NCI-H1105 treated with DMSO at 0.1 percent for 48 hours (cell line): ENCODE measurements at regions not wholly inside any gene's neighbourhood (a gene's known extent, or its start where the extent isn't known, plus 50 kb on each side); places are given as distances from the start of the nearest gene placed in this dataset.

Experiments
- DNase-seq: peaks from one replicate; lab custom pipeline; 2025; lab: John Stamatoyannopoulos, UW

DNA sequence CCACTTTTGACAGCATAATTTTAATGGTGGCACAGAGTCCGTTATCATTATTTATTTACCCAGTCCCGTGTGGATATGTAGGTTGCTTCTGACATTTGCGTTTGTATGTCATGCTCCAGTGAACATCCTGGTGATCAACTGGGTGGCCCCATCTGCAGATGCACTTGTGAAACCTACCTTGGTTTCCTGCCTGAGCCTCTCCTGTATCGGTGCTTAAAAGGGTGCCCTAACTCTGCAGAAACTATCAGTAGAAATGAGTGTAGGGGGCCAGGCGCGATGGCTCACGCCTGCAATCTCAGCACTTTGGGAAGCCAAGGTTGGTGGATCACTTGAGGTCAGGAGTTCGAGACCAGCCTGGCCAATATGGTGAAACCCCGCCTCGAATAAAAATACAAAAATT lies 92.1 kb upstream of the IER5L start:
- no peak for DNase-seq

DNA sequence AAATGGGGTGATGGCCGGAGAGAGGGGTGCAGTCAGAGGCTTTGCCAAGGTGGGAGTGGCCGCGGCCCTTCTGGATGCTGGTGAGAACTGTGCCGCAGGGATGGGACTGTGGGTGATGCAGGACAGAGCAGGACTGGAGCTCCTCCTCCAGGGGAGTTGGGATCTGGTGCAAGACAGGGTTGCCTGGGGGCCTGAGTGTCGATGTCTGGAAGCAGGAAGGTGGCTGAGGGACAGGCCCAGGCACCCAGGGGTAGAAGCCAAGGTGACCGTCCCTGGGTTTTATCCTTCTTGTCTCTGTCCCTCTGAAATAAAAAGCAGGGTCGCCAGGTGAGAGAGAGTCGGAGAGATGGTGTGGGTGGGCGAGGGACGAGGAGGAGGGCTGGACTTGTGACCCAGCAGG lies 89.1 kb upstream of the IER5L start:
- no peak for DNase-seq

DNA sequence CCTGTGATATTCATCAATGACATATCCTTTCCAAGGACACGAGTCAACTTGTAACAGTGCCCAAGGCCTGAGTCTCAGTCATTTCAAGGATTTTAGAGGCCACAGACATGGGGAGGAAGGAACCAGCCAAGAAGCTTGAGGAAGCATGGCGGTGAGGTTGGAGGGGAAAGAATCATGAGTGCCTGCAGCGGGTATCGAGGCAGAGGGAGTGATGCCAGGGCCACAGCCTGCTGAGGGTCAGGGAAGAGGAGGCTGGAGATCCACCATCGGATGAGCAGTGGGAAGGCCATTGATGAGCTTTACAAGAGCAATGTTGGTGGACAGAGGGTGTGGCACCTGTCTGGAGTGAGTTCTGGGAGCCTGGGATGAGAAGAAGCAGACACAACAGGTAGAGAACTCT lies 88.5 kb upstream of the IER5L start:
- DNase-seq: no peak

DNA sequence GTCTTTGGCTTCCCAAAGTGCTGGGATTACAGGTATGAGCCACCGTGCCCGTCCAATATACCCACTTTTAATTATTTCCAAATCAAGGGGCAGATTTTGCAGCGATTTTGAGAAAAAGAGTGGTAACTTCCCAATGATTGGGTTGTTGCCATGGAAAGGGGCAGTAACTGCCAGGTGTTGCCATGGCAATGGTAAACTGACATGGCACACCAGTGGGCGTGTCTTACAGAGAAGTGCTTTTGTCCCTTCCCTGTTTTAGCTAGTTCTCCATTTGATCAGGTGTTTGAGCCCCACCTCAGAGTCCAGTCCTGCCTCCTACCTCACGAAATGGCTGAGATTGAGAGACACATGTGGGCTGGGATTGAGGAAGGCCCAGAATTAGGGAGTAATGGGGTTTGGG lies 86.3 kb upstream of the IER5L start:
- DNase-seq: no peak

DNA sequence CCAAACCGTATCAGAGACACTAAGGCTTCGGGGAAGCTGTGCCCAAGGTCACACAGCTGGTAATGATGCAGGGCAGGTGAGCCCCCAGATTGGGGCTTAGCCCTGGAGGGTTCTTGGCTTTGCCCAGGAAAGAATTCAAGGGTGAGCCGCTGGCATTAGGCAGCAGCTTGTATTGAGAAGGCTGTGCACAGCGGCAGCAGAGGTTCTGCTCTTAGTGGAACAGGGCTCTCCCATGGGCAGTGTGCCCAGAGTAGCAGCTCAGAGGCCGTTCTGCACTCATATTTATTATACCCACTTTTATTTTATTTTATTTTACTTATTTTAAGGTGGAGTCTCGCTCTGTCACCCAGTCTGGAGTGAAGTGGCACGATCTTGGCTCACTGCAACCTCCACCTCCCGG lies 85.8 kb upstream of the IER5L start:
- no peak for DNase-seq

DNA sequence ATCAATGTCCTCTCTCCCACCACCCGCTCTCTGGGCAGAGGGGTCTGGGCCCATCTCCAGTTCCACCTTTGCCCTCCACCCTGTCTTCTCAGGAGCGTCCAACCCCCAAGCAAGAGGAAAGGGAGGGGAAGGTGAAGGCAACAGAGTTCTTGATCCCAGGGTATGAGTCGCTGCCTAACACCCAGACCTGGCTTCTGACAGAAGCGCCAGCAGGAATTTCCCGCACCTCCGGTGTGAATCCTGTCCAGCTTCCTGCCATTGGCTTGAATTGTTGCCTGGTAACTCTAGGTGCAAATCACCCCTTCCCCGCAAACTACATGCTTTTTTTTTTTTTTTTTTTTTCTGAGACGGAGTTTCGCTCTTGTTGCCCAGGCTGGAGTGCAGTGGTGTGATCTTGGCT lies 84.2 kb upstream of the IER5L start:
- DNase-seq: no peak

DNA sequence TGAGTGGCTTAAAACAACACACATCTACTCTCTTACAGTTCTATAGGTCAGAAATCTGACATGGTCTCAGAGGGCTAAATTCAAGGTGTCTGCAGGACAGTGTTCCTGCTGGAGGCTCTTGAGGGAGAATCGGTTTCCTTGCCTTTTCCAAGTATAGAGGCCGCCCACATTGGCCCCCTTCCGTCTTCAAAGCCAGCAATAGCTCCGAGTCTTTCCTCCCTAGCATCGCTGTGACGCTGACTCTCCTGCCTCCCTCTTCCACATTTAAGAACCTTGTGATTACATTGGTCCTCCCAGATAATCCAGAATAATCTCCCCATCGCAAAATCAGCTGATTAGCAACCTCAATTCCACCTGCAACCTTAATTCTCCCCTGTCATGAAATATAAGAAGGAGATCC lies 81.3 kb upstream of the IER5L start:
- no peak for DNase-seq

DNA sequence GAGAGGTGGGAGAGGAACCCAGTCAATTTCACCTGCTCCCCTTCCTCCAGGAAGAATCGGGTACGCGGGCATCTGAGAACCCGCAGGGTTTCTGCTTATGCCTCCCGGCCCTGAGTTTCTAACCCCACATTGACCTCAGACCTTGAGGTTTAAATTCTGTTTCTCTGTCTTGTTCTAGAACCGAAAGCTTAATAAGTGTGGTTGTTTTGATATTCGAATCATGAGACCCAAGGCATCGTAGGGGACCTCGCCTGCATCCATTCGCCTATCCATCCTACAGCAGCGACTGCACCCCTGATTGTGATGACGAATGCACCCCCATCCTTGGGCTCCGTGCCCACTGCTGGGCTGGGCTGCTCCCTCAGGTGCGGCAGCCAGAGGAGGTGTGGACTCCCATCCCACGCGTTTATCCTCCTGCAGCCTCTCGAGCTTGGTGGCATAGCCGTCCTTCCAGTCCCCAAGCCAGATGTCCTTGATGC lies 80.8 kb upstream of the IER5L start:
- no peak for DNase-seq

DNA sequence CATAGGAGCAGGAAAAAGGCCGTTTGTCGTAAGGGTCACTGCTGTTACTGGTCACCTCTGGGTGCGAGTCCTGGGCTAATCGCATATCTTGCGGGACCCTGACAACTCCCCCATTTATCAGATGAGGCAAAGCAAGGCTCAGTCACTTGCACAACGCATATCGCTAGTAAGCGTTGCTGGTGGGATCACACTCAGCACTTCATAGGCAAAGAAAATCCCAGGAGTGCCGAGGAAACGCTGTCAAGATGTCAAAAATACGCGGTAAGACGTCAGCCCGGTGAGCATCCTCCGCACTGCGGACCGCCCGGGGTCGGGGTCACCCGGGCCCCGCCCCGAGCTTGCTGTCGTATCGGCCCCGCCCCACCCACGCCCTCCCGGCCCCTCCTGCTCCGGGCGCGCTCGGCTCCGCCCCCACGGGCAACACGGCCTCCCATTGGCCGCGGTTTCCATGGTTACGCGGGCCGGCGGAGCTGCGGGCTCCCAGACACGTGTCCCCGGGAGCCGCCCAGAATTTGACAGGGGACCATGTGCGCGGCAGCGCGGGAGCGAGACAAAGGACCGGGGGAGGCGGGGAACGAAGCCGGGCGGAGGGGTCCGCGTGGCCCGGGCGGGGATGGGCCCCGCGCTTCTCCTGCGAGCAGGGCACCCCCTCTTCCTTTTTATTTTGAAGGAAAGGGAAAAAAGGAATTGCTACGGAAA lies 80.2 kb upstream of the IER5L start:
- no peak for DNase-seq

DNA sequence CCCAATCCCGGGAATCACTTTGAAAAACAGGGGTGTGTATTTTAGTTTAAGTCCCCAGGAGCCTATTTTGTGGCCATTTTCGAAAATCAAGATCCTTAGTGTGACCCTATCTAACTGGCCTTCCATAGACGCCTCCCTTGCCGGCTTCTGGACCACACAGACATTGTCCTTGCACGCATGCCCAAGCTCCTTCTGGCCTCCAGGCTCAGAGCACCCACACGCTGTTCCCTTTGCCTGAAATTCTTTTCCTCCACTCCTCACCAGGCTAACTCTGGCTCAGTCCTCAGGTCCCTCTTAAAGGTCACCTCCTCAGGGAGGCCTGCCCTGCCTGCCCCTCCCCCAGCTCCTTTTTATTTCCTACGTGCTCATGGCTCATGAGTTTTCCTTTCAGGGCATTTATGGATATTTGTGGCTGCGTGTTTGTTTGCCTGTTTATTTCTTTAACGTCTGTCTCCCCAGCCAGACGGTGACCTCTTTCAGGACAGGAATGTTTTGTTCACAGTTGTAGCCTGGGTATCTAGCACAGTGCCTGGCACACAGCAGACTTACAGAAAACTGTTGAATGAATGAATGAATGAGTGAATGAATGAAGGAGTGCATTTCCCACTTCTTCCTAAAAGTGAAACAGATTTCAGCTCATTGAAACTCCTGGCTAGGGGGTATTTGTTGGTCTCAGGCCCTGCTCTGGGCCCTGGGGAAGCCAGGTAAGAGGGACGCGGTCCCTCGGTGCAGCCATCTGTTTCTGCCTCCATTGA lies 79.1 kb upstream of the IER5L start:
- no peak for DNase-seq

DNA sequence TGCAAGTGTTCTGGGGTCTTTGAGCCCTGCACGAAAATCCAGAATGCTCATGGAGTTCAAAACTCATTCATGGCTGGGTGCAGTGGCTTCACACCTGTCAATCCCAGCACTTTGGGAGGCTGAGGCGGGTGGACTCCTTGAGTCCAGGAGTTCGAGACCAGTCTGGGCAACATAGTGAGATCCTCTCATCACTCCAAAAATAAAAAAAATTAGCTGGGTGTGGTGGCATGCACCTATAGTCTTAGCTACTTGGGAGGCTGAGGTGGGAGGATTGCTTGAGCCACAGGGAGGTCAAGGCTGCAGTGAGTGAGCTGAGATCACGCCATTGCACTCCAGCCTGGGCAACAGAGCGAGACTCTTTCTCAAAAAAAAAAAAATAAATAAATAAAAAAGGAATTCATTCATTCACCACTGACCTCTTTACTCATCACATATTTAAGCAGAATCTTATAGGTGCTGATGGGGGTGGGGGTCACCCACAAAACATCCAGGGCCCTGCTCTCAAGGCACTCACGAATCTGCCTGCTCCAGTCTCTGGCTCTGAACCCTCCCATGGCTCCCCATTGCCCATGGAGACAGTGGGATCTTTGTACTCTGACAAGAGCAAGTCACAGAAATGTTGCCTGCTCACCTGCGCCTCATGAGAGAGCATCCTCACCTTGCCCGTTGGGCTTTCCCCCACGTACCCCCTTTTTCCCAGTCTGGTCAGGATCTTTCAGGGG lies 76.7 kb upstream of the IER5L start:
- DNase-seq: no peak

DNA sequence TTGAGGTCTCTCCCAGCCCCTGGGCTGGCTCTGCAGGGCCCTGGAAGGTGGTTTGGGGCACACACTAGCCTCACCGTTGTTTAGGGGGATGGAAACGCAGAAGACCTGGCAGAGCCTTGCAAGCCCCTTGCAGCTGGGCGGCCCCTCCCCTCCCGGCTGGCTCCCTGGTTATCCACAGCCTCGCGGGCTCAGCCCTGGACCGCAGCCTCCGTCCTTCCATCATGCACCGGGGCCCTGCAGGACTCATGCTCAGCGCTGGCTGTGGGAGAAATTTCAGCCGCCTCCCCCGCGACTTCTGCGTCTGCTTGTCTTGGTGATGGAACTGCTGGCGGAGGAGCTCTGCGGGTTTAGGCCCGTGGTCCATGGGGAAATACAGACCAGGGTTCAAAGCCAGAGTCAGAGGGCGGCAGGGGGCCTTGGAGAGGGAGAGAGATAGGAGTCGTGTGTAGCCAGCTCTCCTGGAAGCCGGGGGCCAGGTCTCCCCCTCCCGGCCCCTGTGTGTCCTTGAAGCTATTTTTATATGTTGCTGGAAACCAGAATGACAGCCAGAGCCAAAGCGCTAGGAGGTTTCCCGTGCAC lies 75.8 kb upstream of the IER5L start:
- no peak for DNase-seq

DNA sequence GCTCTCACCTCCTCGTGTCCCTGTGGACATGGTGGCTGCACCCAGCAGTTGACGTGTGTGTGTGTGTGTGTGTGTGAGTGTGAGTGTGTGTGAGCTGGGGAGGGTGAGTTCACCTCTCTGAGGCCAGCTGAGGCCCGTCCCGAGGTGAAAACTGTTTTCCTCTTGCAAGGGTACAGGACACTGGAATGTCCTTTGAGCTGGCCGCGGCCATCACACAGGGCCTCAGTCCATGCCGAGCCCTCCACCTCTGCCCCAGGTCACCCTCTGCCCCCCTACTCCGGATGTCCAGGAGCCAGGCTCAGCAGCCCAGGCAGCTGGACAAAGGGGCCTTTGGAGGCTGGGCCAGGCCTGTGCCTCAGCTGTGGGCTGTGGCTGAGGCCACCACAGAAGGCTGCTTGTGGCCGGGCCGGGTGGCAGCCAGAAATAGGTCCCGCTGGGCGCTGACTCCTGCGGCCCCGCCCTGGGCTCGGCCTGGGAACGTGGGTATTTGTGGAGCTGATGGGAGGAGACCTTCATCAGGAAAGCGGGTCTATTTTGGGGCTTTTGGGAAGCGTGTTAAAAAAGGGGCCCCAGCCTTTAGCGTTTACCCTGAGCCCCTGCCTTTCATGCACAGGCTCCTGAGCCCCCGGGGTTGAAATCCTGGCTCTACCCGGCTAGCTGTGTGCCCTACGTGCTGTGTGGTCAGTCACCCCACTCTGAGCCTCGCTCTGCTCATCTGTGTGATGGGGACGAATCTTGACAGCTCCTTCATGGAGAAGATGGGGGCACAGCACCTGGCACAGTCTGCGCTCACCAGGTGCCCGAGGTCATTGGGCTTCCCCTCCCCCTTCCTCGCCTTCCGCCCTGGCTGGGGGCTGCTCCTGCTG lies 75.1 kb upstream of the IER5L start:
- no peak for DNase-seq

DNA sequence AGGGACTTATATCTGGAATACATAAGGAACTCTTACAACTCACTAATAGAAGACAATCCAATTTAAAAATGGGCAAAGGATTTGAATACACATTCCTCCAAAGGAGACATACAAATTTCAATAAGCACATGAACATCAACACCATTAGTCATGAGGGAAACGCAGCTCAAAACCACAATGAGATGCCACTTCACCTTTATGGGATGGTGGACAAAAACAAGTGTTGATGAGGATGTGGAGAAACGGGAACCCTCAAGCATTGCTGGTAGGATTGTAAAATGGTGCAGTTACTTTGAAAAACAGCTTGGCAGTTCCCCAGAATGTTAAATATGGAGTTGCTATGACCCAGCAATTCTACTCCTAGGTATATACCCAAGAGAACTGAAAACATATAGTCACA lies 72.7 kb upstream of the IER5L start:
- DNase-seq: no peak

DNA sequence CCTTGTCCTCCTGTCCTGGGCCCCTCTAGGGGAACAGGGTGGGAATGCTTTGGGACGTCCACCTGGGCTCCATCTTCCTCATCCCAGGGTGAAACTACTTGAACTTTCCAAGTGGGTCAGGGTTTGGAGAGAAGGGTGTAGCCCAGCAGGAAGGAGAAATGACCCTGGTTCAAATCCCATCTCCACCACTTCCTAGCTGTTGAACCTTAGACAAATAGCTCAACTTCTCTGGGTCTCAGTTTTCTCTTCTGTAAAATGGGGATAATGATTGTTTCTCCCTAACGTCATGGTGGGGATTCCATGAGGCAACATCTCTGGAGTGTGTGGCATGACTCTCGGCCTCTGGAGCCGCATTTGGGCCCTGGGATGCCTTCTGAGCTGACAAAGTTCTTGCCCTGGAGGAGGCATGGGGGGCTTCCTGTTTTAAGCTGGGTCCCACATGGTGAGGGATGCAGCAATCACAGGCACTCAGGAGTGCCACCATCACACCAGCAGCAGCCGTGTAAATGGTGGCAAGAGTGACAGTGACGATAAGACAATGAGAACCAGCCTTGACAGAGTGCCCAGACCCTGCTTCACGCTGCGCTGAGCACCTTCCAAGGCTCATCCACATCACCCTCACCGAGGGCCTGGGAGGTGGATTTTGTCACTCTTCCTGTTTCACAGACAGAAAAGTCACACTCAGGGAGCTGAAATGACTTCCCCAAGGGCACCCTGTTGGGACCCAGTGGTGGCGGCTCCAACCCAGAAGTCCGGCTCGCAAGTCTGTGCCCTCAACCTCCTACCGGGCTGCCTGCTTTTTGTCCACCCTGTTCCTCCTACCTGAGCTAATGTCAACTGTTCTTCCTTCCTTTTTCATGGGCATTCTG lies 69.5 kb upstream of the IER5L start:
- no peak for DNase-seq

DNA sequence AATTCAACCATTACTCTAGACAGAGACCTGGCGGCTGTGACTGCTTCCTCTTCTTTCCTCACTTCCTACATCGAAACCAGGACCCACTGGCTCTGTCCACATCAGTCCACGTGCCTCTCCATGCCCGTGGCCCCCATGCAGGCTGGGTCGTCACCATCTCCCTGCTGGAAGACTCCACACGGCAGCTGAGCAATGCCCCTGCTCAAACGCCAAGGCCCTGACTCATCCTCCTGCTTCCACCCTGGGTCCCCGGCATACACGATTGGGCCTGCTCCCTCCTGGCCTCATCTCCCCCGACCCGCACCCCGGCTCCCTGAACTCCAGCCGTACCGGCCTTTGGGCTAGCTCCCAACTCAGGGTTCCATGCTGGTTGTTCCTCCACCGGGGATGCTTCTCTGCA lies 67.2 kb upstream of the IER5L start:
- DNase-seq: no peak

DNA sequence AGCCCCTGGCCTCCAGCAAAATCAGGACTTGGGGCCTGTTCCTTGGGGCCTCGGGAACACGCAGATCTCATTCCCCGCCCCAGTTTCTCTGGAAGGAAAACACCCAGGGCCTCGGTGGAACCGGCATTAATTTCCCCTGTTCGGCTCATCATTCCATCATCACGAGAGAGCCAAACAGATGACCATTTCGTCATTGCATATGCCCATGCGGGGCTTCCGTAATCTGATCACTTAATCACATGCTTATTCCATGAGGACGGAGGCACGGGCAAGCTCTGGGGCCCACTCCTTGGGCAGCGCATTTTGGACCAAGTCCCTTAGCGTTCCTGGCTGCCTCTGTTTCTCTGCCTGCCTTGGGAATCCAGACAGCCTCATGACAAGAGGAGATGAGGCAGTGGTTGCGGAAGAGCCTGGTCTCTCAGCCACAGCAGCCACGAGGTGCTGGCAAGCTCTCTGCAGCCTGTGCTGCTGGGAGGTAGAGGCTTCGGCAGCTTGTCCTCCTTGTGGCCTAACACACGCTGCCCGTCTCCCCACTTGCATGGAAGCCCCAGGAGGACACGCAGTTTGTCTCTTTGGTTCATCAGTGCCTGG lies 65.0 kb upstream of the IER5L start:
- no peak for DNase-seq

DNA sequence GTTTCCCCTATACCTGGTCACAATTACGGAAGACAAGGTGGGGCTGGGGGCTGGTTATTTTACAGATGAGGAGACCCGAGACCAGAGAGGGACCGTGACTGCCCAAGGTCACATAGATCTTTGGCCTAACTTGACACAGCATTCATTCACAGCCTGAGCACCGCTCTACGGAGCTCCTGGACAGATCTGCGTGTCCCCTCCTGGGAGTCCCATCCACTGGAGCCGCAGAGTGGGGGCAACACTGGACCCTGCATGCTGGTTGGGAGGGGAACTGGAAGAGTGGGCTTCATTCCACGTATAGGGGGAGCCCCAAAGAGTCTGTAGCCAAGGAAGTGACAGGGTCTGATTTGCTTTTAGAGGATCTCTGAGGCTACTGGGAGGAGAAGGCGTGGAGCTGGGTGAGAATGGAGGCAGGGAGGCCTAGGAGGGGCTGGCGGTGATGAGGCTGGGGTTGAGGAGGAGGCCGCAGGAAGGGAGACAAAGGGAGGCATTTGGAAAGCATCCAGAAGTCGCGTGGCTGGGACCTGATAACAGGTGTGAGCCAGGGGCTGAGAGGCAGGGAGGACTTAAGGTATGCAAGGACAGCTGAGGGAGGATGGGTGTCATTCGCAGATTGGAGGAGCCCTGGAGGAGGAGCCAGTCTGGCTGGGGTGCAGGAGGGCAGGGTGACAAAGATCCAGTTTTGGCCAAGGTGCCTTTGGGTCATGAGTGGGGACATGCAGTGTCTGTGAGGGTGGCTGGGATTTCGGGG lies 64.3 kb upstream of the IER5L start:
- no peak for DNase-seq

DNA sequence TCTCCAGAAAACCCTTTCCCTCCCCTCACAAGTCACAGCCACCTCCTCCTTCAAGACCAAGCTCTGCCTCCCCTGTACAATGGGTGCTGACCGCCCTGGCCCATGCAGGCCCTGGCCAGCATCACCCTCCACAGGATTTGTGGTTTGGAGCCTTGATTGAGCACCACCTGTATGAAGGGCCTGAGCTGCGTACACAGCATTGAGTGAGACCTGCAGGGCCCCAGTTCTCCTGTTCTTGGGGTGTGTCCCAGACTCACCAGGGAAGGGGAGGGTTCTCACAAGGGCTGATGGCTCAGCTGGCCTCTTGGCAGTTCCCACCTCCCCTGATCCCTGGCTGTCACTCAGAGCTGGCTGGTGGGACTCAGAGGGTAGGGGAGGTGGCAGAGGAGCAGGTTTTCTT lies 63.7 kb upstream of the IER5L start:
- DNase-seq: no peak
